GM20000 (cell line): ENCODE measurements at regions not wholly inside any gene's neighbourhood (a gene's known extent, or its start where the extent isn't known, plus 50 kb on each side); places are given as distances from the start of the nearest gene placed in this dataset.

Experiments
- DNase-seq: peaks from one replicate; pipeline ENCODE4 v3.0.0; 2012; ENCODE audit warnings: low spot score
- TF ChIP-seq, protein P1 (sequence below): IDR thresholded peaks from 2 replicates; pipeline ENCODE4 v1.5.1; 2012; ENCODE audit warnings: mild to moderate bottlenecking, control low read depth; ENCODE audit errors: extremely low read depth, missing control alignments

DNA sequence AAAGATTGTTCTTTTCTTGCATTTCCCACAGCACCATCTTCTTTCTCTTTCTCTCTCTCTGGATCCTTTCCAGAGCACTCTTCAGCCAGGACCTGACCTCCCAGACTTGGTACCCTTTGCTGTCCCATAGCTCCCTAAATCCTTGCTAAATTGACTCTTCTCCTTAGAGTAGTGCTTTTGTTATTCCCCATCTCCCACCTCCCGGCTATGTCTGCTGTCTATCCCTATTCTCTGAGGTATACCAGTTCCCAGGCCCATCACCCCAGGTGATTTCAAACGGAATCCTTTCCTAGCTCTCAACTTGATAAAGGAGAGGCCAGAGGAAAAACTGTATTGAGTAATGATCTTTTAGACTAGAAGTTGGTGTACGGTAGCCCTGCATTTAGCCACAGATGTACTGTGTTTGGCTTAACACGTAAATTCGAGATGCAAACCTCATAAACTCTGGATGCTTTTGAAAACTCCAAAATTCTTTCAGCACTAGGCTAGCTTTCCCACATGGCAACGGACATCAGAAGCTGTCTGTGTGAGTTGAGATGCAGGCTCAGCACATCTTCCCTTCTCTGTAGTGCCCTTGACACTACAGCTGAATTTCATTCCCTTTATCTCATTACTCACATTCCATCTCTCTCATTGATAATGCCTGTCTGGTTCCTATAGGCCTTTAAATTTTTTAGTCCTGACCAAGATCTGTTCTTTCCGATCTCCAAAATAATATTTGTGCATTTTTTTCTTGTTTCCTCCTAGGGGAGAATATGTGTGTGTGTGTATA lies 320.8 kb upstream of the ITGA1 start:
- no peak for DNase-seq
- TF ChIP-seq, protein P1, sequence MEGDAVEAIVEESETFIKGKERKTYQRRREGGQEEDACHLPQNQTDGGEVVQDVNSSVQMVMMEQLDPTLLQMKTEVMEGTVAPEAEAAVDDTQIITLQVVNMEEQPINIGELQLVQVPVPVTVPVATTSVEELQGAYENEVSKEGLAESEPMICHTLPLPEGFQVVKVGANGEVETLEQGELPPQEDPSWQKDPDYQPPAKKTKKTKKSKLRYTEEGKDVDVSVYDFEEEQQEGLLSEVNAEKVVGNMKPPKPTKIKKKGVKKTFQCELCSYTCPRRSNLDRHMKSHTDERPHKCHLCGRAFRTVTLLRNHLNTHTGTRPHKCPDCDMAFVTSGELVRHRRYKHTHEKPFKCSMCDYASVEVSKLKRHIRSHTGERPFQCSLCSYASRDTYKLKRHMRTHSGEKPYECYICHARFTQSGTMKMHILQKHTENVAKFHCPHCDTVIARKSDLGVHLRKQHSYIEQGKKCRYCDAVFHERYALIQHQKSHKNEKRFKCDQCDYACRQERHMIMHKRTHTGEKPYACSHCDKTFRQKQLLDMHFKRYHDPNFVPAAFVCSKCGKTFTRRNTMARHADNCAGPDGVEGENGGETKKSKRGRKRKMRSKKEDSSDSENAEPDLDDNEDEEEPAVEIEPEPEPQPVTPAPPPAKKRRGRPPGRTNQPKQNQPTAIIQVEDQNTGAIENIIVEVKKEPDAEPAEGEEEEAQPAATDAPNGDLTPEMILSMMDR = no peak

DNA sequence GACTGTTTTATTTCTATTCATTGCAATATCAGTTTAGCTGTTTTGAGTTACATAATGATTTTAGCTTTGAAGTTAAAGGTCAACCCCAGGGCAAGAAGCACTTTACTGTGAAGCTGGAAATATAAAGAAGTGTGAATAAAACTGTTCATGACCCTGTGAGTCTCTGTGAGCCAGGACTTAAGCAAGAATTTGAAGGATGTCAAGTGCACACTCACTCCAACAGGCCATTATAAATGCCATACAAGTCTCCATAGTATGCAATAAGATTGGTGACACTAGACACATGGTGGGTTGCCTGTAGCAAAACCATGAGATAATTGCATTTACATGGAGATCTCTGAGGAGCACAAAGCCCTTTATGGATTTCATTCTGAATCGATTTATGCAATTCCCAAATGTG lies 318.7 kb upstream of the ITGA1 start:
- TF ChIP-seq, protein P1 = no peak
- no peak for DNase-seq

DNA sequence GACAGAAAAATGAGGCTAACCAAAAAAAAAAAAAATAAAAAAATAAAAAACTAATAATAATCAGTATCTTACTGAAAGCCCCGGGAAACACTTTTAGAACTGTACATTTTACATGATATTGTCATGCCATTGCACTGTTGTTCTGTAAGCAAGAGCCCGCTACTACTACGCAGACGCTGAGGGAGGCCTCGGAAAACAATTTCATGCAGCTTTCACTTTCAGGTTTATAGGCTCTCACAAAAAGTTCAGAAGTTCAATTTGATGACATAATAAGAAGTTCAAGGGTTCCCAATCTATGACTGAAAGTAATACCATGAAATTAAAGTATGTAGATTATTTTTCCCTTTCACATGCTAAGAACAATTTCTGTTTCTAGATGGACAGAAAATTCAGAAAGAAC lies 318.3 kb upstream of the ITGA1 start:
- no peak for DNase-seq
- TF ChIP-seq, protein P1 = no peak

DNA sequence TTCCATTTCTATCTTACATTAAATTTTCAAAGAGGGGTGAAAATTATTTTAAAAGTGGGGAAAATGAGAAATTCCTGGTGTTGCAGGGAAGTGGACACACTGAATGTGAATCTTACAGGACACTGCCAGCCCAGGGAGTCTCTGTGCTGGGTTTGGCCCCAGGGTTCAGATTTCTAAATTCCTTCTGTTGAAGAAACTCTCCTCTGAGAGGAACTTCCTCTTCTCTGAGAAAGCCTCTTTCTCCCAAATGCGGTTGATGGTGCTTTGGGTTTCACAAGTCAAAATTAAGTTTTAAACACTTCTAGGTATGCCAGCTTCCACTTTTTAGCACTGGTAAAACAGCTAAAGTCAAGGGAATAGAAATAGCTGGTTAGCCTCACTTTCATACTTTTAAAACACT lies 317.9 kb upstream of the ITGA1 start:
- TF ChIP-seq, protein P1 = no peak
- no peak for DNase-seq

DNA sequence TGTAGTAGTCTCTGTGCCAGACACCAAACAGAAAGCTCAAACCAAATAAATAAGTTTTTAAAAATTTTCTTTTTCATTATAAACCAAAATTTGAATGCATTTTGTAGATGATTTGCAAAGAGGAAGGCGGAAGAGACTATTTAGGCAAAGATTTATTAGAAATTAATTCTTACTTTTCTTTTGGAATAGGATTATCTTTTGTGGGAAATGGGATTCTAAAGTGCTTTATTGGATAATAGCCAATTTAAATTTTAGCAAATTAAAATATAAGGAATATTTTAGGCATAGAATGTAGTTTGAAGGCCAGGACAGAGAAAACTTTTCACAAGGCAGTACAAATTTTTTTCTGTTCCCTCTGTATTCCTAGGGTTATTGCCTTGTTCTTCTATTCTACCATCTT lies 311.4 kb upstream of the ITGA1 start:
- TF ChIP-seq, protein P1 = no peak
- no peak for DNase-seq

DNA sequence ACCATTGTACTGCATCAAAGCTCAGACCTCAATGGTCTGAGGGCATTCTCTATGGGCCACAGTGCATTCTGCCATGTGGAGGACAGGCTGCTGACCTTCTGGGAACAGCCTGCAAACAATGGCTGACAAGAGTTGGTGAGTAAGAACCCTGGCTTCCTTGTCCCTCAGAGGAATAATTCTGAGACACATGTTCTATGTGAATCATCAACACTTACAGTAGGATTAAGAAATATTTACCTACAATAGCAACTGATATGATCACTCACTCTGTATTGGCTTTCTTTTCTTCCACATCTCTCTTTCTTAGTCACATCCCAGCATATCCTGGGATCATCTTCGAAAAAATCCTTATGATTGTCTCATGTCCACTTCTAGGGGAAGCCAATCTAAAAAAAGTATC lies 306.5 kb upstream of the ITGA1 start:
- TF ChIP-seq, protein P1 = no peak
- DNase-seq = no peak

DNA sequence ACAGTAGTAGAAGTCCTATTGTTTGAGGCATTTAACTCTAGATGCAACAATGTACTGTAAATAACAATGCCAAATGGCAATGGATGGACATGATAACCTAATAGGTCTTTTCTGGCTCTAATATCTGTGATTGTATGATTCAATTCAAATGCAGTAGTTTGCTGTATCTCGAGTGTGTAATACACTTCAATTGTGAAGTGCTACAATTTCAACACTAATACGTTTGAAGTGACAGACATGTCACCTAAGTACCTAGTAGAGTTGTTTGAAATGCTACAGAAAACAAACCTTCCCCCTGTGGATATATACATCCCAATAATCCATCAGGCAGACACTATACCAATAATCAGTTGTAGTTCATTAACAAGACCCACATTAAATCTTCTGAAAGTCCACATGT lies 305.9 kb upstream of the ITGA1 start:
- DNase-seq = no peak
- TF ChIP-seq, protein P1 = no peak
